HepG2 (cell line): ENCODE measurements at regions not wholly inside any gene's neighbourhood (a gene's known extent, or its start where the extent isn't known, plus 50 kb on each side); places are given as distances from the start of the nearest gene placed in this dataset.

Experiments
- ATAC-seq: fragments of 200-7000 bp; cut with Tn5 transposase; 3 replicates; pipeline ENCODE4 v1.9.1; 2020; ENCODE audit warnings: mild to moderate bottlenecking, moderate library complexity
- BruUV-seq: library from RNA; stranded (reverse); fragments of 400-500 nt; replicated peaks from 2 replicates; lab custom pipeline; 2021; lab: Mats Ljungman, UMichigan
- CTCF ChIA-PET: fragments of 300-600 bp; formaldehyde crosslinking; extraction: SDS; loops from one replicate; lab custom pipeline; 2021; ENCODE audit warnings: low total read pairs, inconsistent platforms, low intra/inter-chr PET ratio; lab: Yijun Ruan, JAX
- POLR2A ChIA-PET: fragments of 350-600 bp; sonication (Branson Sonifier 250); formaldehyde crosslinking; loops from one replicate; lab custom pipeline; 2020; ENCODE audit warnings: antibody characterized with exemption, inconsistent platforms; lab: Yijun Ruan, JAX
- DNase-seq: peaks from one replicate; pipeline ENCODE4 v3.0.0-alpha.2; 2015; ENCODE audit warnings: low spot score
- FAIRE-seq: peaks from 3 replicates; lab custom pipeline; 2011; peaks lifted over from hg19 to GRCh38; lab: Jason Lieb, UNC
- H2AFZ ChIP-seq: one replicate; pipeline ENCODE4 v1.6.1; 2011; ENCODE audit warnings: low read length, inconsistent platforms
- H3K27ac ChIP-seq: fragments of 300-600 bp; 3 replicates; pipeline ENCODE4 v1.8.0; 2011; ENCODE audit warnings: mixed run types, mild to moderate bottlenecking, mixed read lengths, low read length, inconsistent platforms; ENCODE audit not compliant: insufficient read depth; ENCODE audit errors: extremely low read length
- H3K27me3 ChIP-seq, 2 experiments: fragments of 200-600 bp in 1 of 2; 2 replicates in 1 of 2; 3 replicates in 1 of 2; pipeline versions ENCODE4 v1.6.0 to v1.8.0; 2011; ENCODE audit warnings: low read length in 2 of 2, mild to moderate bottlenecking in 2 of 2, moderate library complexity in 2 of 2, inconsistent platforms in 1 of 2; ENCODE audit not compliant: insufficient read depth in 2 of 2, control insufficient read depth in 1 of 2
- H3K36me3 ChIP-seq, 2 experiments: fragments of 200-600 bp in 1 of 2; replicated peaks in 1 of 2; 2 replicates in 1 of 2; 3 replicates in 1 of 2; pipeline versions ENCODE4 v1.5.1 to v1.8.0; 2011; ENCODE audit warnings: low read length in 2 of 2, inconsistent platforms in 1 of 2; ENCODE audit not compliant: insufficient read depth in 2 of 2, control insufficient read depth in 1 of 2
- H3K4me1 ChIP-seq: 2 replicates; pipeline ENCODE4 v1.5.1; 2012; ENCODE audit warnings: low read length, inconsistent platforms; ENCODE audit not compliant: insufficient read depth
- H3K4me2 ChIP-seq: 2 replicates; pipeline ENCODE4 v1.6.0; 2011; ENCODE audit warnings: low read depth, low read length, inconsistent platforms
- H3K4me3 ChIP-seq, 3 experiments: fragments of 200-600 bp in 1 of 3; sonication (generic), shearing (Covaris generic) in 1 of 3; replicated peaks in 1 of 3; 2 replicates each; pipeline ENCODE4 v1.5.1; 2011 to 2016; ENCODE audit warnings: low read length in 3 of 3, inconsistent platforms in 2 of 3, low read depth in 2 of 3, mild to moderate bottlenecking in 2 of 3, control low read depth in 1 of 3, mixed read lengths in 1 of 3; ENCODE audit not compliant: insufficient read depth in 1 of 3
- H3K79me2 ChIP-seq: one replicate; pipeline ENCODE4 v1.6.1; 2011; ENCODE audit warnings: low read length, inconsistent platforms; ENCODE audit not compliant: insufficient read depth
- H3K9ac ChIP-seq: 2 replicates; pipeline ENCODE4 v1.6.0; 2011; ENCODE audit warnings: mild to moderate bottlenecking, low read depth, low read length, inconsistent platforms; ENCODE audit not compliant: insufficient read depth
- H3K9me3 ChIP-seq: 2 replicates; pipeline ENCODE4 v1.5.1; 2012; ENCODE audit warnings: mild to moderate bottlenecking, low read length
- H4K20me1 ChIP-seq: 2 replicates; pipeline ENCODE4 v1.6.0; 2011; ENCODE audit warnings: inconsistent platforms, mild to moderate bottlenecking, low read length, moderate library complexity; ENCODE audit not compliant: insufficient read depth
- ARNTL ChIP-seq: sonication (generic); formaldehyde crosslinking; IDR thresholded peaks from 2 replicates; pipeline ENCODE4 v1.4.0; 2020; ENCODE audit warnings: mild to moderate bottlenecking, missing genetic modification reagents
- GABPB1 ChIP-seq: IDR thresholded peaks from 2 replicates; pipeline ENCODE4 v1.6.1; 2016; ENCODE audit warnings: mild to moderate bottlenecking, missing genetic modification reagents, moderate library complexity, missing compliant biosample characterization
- KDM3A ChIP-seq: IDR thresholded peaks from 2 replicates; pipeline ENCODE4 v1.6.1; 2018; ENCODE audit warnings: low read depth, missing compliant biosample characterization
- MEF2D ChIP-seq: sonication (generic); formaldehyde crosslinking; IDR thresholded peaks from 2 replicates; pipeline ENCODE4 v1.5.1; 2020; ENCODE audit warnings: mild to moderate bottlenecking, missing genetic modification reagents
- MYNN ChIP-seq: sonication (generic); formaldehyde crosslinking; IDR thresholded peaks from 2 replicates; pipeline ENCODE4 v1.4.0; 2020; ENCODE audit warnings: mild to moderate bottlenecking, low read depth, missing genetic modification reagents
- NFIB ChIP-seq: sonication (generic); formaldehyde crosslinking; IDR thresholded peaks from 2 replicates; pipeline ENCODE4 v1.9.0; 2021; ENCODE audit warnings: missing genetic modification reagents, mild to moderate bottlenecking, borderline replicate concordance
- PBX2 ChIP-seq: IDR thresholded peaks from 2 replicates; pipeline ENCODE4 v1.6.1; 2016; ENCODE audit warnings: control low read depth
- PHB2 ChIP-seq: fragments of 450-650 bp; IDR thresholded peaks from 2 replicates; pipeline ENCODE4 v1.6.1; 2018; ENCODE audit not compliant: partially characterized antibody
- SMYD3 ChIP-seq: sonication (generic); formaldehyde crosslinking; IDR thresholded peaks from 2 replicates; pipeline ENCODE4 v1.8.1; 2023; ENCODE audit warnings: mild to moderate bottlenecking, missing genetic modification reagents
- SNAI1 ChIP-seq: sonication (generic); formaldehyde crosslinking; IDR thresholded peaks from 2 replicates; pipeline ENCODE4 v1.5.0; 2020; ENCODE audit warnings: mild to moderate bottlenecking, missing genetic modification reagents, borderline replicate concordance
- SOX5 ChIP-seq: IDR thresholded peaks from 2 replicates; pipeline ENCODE4 v1.6.1; 2016; ENCODE audit warnings: borderline replicate concordance
- ZBTB7B ChIP-seq: sonication (generic); formaldehyde crosslinking; IDR thresholded peaks from 2 replicates; pipeline ENCODE4 v1.4.0; 2020; ENCODE audit warnings: missing genetic modification reagents
- ZFP1 ChIP-seq: IDR thresholded peaks from 2 replicates; pipeline ENCODE4 v1.6.1; 2016
- ZNF275 ChIP-seq: sonication (generic); formaldehyde crosslinking; IDR thresholded peaks from 2 replicates; pipeline ENCODE4 v1.8.0; 2022; ENCODE audit warnings: missing genetic modification reagents, mild to moderate bottlenecking, inconsistent platforms, borderline replicate concordance
- ZNF30 ChIP-seq: sonication (generic); formaldehyde crosslinking; IDR thresholded peaks from 2 replicates; pipeline ENCODE4 v1.5.0; 2020; ENCODE audit warnings: mild to moderate bottlenecking, missing genetic modification reagents
- ZNF616 ChIP-seq: sonication (generic); formaldehyde crosslinking; IDR thresholded peaks from 2 replicates; pipeline ENCODE4 v1.5.0; 2020; ENCODE audit warnings: low read depth, mild to moderate bottlenecking, missing genetic modification reagents
- ZNF660 ChIP-seq: sonication (generic); formaldehyde crosslinking; IDR thresholded peaks from 2 replicates; pipeline ENCODE4 v1.5.1; 2020; ENCODE audit warnings: mild to moderate bottlenecking, low read depth, missing genetic modification reagents, borderline replicate concordance
- ZNF713 ChIP-seq: sonication (generic); formaldehyde crosslinking; IDR thresholded peaks from 2 replicates; pipeline ENCODE4 v1.4.0; 2020; ENCODE audit warnings: mild to moderate bottlenecking, missing genetic modification reagents
- in situ Hi-C: cut with HindIII; loops from 2 replicates; pipeline ENCODE4 v1.10.0; 2017; ENCODE audit warnings: low pct_unique_long_range_greater_than_20kb; ENCODE audit not compliant: extremely low pct_ligation_motif_present
- intact Hi-C: fragments of 100-400 bp; cut with micrococcal nuclease; formaldehyde crosslinking; loops from one replicate; pipeline ENCODE4 v1.10.0; 2022; ENCODE audit not compliant: unreplicated experiment
- TF ChIP-seq, protein P1 (sequence below): sonication (generic); formaldehyde crosslinking; IDR thresholded peaks from 2 replicates; pipeline ENCODE4 v1.4.0; 2020; ENCODE audit warnings: missing genetic modification reagents, mild to moderate bottlenecking, borderline replicate concordance
- TF ChIP-seq, protein P2 (sequence below), 2 experiments: fragments of 450-650 bp in 1 of 2; sonication (generic) in 1 of 2; formaldehyde crosslinking; IDR thresholded peaks; 2 replicates each; pipeline versions ENCODE4 v1.5.0 to v1.8.0; 2020 to 2022; ENCODE audit warnings: mild to moderate bottlenecking in 1 of 2, missing genetic modification reagents in 1 of 2

DNA sequence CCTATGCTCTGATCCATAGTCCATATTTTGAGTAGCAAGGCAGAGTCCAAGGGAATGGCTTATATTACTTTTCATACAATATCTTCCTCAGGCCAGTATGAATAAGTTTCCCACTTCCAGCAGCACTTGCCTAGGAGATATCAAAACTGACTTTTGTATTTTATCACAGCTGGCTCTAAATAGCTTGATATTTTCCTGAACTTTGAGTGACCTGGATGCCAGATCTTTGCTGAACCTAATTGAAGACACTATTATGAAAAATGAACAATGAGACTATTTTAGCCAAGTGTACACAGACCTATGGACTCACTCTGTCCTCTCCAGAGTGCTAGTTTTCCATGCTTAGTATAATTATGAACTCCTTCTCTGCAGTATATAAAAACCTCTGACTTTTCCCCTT, 475.6 kb upstream of the PTGER4 start (continued):
- TF ChIP-seq ZNF660 (CRISPR knock-in tag), result no peak
- TF ChIP-seq PHB2, result no peak
- TF ChIP-seq MEF2D, result no peak
- TF ChIP-seq SMYD3, result no peak
- no peak for TF ChIP-seq NFIB (CRISPR knock-in tag)
- no peak for TF ChIP-seq GABPB1 (CRISPR knock-in tag)
- no peak for TF ChIP-seq ZNF30
- TF ChIP-seq, protein P1, sequence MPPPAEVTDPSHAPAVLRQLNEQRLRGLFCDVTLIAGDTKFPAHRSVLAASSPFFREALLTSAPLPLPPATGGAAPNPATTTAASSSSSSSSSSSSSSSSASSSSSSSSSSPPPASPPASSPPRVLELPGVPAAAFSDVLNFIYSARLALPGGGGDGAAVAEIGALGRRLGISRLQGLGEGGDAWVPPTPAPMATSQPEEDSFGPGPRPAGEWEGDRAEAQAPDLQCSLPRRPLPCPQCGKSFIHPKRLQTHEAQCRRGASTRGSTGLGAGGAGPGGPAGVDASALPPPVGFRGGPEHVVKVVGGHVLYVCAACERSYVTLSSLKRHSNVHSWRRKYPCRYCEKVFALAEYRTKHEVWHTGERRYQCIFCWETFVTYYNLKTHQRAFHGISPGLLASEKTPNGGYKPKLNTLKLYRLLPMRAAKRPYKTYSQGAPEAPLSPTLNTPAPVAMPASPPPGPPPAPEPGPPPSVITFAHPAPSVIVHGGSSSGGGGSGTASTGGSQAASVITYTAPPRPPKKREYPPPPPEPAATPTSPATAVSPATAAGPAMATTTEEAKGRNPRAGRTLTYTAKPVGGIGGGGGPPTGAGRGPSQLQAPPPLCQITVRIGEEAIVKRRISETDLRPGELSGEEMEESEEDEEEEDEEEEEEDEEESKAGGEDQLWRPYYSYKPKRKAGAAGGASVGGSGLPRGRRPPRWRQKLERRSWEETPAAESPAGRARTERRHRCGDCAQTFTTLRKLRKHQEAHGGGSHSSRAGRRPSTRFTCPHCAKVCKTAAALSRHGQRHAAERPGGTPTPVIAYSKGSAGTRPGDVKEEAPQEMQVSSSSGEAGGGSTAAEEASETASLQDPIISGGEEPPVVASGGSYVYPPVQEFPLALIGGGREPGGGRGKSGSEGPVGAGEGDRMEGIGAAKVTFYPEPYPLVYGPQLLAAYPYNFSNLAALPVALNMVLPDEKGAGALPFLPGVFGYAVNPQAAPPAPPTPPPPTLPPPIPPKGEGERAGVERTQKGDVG (CRISPR knock-in tag), result no peak
- TF ChIP-seq ZFP1 (CRISPR knock-in tag), result no peak
- TF ChIP-seq, all 625 proteins: peak for 0

DNA sequence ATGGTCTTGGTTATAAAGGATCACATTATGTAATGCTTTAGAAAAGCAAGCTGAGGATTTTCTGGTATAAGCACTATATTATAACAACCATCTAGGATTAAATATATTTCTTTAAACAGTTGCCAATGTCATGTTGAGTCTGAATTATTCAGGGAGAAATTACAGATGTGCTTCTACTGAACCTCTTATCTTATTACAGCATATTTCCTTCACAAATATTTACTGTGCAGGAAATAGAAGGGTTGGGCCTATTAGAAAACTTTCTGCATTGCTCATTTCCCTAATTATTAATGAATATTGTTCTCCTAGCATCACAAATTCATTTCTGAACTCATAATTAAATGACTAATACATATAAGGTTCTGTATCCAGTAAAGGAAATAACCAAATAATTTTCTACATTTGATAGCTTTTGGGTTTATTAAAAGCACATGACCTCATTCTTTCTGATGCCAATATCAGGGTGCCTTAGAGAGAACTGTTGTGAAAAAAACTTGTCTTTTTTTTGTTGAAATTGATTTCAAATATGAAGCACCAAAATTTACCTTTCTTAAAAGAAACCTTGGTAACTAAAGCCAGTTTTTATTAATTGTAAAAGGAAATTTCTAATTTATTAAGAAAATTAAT, 476.8 kb upstream of the PTGER4 start:
- in situ Hi-C loops, result no loop called here
- H3K4me1 ChIP-seq, result no peaks in the 10 kb centered on the region
- H3K27me3 ChIP-seq, result no peaks in the 10 kb centered on the region; a peak in 1 of 5 replicates
- no TSS peak for BruUV-seq
- no peak for DNase-seq
- ChIA-PET CTCF (no interaction called here), POLR2A (no interaction called here)
- no peak overlapping the region for H3K9ac ChIP-seq
- H3K4me3 ChIP-seq, result no peak overlapping the region
- FAIRE-seq, result no peak
- no peak for ATAC-seq
- no peak overlapping the region for H2AFZ ChIP-seq
- no peaks in the 10 kb centered on the region for H4K20me1 ChIP-seq
- H3K79me2 ChIP-seq, result no peaks in the 10 kb centered on the region
- intact Hi-C loops, result no loop called here
- H3K9me3 ChIP-seq, result peaks cover 38% of the 10 kb centered on the region
- H3K27ac ChIP-seq, result no peak overlapping the region
- no peak overlapping the region for H3K4me2 ChIP-seq
- H3K36me3 ChIP-seq, result no peaks in the 10 kb centered on the region
- TF ChIP-seq SNAI1 (CRISPR knock-in tag) (no peak), PBX2 (CRISPR knock-in tag) (no peak), MYNN (no peak), ZBTB7B (CRISPR knock-in tag) (no peak), KDM3A (CRISPR knock-in tag) (no peak), ZNF616 (CRISPR knock-in tag) (no peak), ZNF713 (CRISPR knock-in tag) (no peak), SOX5 (CRISPR knock-in tag) (no peak), ZNF275 (no peak), ARNTL (no peak)
- TF ChIP-seq, protein P2, sequence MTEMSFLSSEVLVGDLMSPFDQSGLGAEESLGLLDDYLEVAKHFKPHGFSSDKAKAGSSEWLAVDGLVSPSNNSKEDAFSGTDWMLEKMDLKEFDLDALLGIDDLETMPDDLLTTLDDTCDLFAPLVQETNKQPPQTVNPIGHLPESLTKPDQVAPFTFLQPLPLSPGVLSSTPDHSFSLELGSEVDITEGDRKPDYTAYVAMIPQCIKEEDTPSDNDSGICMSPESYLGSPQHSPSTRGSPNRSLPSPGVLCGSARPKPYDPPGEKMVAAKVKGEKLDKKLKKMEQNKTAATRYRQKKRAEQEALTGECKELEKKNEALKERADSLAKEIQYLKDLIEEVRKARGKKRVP (CRISPR knock-in tag; IDR thresholded peaks at IDR 0.05), result no peak
